GM21786 (cell line): ENCODE measurements at regions not wholly inside any gene's neighbourhood (a gene's known extent, or its start where the extent isn't known, plus 50 kb on each side); places are given as distances from the start of the nearest gene placed in this dataset.

ENCODE experiments used
- ATAC-seq: cut with Tn5 transposase; IDR thresholded peaks from one replicate; pipeline ENCODE4 v1.9.1; 2021; ENCODE audit not compliant: unreplicated experiment

DNA sequence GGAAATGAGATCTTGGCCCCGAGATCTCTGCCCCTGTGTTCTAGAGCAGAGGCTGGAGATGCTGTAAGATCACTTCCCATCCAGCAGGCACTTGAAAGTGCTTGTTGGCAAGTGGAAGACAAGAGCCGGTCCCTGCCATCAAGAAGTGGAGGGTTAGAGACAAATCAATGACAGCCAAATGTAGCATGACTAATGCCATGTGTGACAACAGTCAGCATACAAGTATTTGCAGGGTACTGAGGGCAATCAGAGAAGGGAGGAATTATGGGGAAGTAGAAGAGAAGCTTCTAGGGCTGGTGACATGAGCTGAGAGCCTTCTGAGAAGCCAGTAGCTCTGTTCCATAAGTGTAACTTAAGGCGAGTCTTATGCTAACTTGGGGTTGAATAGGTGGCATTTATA, 58.6 kb downstream of the TMEM17 start:
- no peak for ATAC-seq

DNA sequence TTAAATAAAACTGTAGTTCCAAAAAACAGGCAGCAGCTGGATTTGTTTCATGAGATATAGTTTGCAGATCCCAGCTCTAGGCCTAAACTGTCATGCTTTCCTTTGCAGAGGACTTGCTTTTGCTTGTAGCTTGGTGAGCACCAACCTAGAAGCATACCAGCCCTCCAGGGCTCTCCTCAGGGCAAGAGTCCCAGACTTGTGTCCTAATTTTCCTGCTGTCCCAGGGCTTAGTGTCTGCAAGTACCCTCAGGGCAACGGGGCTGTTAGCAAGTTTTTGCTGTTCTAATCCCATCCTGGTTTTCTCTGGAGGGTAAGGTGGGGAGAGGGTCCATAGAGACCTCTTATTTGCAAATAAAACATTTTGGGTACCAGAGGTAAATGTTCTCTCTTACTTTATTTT, 59.5 kb downstream of the TMEM17 start:
- no peak for ATAC-seq

DNA sequence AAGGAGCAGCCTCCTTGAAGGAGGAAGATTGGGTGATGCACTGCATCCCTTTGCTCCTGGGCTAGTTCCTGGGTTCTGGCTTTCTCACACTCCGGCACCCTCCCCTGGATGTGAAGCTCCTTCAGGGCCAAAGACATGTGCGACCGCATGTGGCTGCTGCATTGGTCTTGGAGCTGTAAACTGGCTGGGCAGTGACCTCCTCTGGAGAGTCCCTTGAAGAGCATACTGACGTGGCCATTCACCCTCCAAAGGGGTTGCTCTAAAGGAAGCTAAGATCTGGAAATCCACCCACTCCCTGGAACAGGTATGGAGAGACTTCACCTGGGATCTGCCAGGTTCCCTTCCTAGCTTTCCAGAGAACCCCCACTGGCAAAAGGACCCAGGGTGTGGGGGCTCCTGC, 62.1 kb downstream of the TMEM17 start:
- ATAC-seq, result no peak

DNA sequence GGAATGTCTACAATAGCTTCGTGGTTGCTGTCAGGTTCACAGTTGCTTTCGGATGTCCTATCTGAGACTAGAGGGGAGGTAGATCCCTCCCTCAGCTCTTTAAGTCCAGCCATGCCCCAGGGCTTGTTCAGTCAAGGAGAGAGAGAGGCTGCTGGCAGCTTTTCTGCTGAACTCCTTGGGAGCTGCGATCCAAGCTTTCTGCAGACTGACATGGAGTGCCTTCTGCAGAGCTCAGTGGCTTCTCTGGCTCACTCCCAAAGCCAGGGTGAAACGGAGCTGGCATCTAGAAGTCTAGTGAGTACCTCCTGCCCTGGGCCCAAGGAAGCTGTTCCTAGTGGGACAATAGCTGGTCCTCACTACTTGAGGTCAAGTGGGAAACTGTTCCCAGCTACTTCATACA, 62.5 kb downstream of the TMEM17 start:
- no peak for ATAC-seq

DNA sequence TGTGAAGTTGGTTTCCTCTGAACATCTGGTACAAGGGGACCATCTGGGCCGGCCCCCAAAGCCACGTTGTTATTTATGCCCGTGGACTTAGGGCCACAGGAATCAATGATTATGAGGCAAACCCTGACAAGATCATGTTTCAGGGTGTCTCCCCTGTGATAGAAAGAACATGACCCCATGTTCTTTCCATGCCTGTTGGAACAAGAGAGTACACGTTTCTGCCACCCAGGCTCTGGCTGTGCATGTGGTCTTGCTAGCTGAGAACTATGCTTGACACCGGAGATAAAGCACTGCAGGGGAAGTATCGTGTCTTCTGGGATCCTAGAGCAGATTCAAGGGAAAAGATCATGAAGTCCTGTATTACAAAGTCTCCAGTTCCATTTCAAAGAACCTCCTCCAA, 64.2 kb downstream of the TMEM17 start:
- ATAC-seq, result no peak

DNA sequence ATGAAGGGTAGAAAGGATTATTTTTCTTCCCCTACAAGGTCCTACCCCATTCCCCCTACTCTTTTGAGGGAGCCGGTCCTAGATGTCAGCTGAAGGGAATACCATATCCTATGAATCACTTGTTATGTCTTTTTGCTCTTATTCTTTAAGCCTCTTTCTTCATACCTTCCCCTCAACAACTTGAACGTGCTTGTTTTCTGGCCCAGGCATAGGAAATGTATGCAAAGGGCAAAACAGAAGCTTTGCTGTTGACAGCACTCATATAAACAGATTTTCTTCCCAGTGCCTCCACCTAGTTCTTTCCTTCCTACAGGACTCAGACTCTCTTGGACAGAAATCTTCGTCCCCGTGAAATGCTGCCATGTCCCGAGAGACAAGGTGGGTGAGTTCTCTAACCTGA, 64.6 kb downstream of the TMEM17 start:
- ATAC-seq, result no peak

DNA sequence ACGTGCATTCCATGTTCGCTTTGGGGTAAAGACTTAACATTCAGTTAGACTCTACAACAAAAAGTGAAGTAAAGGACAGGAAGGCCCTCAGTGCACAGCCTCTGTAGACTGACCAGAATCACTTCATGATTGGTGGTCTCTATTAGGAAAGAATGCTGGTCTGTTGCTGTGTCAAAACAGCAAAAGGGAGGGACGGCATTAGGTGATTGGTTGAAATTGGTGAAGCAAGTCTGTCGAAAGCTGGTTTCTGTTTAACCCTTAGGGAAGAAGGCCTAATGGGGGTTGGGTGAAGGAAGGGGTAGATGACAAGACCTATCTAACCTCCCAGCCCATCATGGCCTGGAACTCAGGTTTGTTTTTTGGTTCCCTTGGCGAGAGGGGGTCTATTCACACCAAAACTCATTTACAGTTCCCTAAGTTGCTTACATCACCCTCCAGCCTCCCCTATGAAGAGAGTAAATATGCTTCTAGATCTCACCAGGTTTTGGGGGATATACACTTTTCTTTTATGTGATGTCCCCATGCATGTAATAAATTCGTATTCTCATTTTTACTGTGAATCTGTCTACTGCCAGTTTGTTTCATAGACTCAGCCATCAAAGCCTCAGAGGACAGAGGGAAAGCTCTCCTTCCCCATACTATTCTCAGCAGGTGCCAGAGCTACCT, 65.6 kb downstream of the TMEM17 start:
- no peak for ATAC-seq

DNA sequence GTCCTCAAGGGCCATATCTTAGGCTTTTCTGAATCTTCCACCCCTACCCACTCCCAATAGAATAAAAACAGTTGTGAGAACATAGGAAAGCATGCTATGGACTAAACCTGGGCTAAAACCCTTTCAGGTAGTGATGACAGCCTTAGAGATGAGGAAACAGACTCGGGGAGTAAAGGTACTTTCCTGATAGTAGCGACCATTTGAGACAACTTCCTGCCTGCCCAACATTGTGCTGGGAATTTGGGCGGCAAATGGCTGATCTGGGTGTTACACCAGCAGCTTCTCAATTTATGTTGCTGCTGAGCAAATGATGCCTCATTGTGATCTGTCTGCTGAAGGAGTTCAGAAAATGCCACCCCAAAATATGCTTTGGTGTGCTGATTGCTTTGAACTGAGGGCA, 66.6 kb downstream of the TMEM17 start:
- ATAC-seq, result no peak

DNA sequence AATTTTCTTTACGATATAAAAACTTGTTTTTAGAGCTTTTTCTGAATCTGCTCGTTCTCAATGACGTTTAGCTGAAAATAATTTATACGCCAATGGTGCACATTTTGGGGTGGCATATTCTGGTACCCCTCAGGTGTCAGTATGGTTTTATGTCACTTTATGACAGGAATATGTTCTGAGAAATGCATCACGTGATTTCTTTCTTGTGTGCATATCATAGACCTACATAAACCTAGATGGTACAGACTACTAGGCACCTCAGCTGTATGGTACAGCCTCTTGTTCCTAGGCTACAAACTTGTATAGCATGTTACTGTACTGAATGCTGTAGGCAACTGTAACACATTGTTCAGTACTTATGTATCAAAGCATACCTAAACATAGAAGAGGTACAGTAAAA, 68.2 kb downstream of the TMEM17 start:
- ATAC-seq, result no peak

DNA sequence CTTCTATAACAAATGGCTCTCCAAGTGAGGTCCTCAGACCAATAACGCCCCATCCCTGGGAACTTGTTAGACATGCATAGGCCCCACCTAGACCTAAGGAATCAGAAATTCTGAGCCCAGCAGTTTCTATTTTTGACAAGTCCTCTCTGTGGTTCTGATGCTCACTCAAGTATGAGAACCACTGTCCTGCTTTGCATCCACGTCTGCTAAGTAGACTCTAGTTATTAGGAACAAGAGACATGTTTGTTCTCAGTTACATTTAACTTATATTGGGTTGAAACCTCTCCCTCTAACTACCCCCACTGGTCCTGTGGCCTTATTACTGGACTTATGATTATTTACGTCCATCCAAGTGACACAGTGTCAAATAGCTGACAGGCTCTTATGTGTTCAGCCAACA, 70.3 kb downstream of the TMEM17 start:
- ATAC-seq, result peak; percentile 92

DNA sequence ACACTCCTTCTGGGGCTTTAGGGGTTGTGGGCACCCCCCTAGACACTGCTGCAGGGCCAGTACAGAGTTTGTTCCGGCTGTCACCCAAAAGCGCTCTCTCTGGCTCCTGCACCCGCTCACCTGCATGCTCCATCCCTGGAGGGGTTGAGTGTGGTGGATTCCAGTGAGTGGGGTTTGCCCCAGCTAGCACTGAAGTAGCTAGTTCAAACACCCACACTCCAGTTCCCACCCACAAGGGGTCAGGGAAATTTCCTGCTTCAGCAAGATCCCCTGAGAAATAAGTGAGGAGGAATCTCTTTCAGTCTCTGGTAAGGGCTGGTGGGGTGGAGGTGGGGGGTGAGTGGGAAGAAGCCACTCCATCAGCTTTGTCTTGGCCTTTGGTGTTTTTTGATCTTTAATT, 73.6 kb downstream of the TMEM17 start:
- no peak for ATAC-seq

DNA sequence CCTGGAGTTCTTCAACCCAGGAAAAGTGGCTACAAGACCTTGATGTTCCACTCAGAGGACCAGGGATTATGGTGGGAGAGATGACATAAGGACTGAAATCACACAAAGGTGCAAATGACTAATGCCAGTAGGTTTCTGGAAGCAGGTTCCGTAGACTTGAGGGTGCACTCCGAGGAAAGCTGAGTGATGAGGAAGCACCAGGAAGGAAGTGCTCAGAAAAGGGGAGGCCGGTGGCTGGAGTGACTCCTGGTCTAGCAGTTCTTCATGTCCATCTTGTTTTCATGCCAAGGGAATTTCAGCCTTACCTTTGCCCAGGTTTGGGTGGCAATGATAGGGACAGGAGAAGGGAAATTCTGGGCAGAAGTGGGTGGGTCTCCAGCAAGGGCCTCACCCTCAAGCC, 74.5 kb downstream of the TMEM17 start:
- no peak for ATAC-seq

DNA sequence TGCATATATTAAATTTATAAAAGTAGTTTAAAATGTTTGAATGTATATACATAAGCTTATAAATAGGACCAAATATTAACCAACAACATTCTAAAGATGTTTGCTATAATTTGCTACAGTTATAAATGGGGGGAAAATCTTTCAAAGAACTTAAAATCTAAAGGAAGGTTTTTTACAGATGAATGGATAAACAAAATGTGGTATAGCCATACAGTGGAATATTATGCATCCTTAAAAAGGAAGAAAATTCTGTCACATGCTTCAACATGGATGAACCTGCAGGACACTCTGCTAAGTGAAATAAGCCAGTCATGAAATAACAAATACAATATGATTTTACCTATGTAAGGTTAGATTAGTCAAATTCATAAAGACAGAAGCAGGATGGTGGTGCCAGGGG, 75.8 kb downstream of the TMEM17 start:
- no peak for ATAC-seq

DNA sequence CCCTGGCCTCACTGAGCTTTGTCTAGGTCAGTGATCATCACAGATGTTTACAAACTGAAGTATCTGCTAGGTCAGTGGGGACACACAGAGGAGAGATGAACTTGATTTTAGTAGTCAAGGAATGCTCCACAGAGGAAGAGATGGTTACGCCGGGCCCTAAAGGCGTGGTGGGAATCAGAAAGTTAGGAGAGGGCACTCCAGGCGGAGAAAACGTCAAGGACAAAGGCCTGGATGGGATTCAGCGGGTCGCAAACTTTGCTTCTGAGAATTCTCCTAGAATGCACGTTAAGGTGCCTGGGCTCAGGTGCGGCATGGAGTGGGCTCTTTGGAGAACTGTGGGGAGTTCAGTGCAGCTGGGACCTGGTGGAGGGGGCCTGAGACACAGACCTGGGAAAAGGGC, 78.8 kb downstream of the TMEM17 start:
- no peak for ATAC-seq

DNA sequence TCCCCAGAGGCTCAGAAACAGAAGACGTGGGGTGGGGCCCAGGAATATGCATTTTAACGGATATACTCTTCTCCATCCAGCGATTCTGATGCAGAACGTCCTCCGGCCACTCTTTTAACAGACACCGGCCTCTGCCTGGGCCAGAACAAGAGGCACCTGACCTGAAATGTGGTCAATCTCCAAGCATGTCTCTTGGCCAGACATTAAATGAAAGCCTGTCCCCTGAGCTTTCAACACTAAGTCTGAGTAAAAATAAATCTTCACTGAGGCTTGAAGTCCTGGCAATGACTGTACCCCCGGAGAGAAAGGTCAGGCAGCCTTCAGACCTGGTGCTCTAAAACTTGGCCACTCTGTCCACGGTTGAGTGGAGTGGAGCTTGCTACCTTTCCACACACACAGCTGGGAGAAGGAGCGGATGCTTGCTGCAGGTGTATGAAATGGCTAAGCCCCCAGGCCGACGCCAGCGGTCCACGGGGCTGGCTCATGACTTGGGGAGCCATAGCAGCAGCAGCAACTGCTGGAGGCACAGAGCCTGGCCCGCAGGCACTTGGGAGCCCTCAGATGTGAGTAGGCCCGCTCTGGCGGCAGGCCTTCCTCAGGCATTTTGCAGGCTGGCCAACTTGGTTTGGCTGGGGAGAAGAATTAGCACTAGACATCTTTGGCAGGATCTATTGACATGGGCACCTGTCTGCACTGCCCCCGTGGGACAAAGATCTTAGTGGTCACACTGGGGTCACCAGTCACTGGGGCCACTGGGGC, 79.7 kb downstream of the TMEM17 start:
- ATAC-seq, result no peak

DNA sequence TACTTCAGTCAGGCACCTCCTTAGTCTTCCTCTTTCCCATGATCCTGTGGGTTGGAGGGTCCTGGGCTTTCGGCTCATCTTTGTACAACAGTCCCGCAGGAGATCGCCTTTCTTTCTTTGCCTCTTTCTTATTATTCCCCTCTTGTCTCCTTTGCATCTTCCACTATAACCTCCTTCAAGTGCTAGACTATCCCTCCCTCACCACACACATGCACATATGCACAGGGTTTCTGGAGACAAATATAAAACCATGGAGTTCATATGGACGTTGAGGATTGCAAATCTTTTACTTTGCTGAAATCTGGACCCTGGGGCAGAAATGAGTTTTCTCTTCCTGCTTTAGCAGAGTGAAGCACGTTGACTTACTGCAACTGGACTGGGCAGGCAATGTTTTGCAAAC, 80.3 kb downstream of the TMEM17 start:
- ATAC-seq, result no peak

DNA sequence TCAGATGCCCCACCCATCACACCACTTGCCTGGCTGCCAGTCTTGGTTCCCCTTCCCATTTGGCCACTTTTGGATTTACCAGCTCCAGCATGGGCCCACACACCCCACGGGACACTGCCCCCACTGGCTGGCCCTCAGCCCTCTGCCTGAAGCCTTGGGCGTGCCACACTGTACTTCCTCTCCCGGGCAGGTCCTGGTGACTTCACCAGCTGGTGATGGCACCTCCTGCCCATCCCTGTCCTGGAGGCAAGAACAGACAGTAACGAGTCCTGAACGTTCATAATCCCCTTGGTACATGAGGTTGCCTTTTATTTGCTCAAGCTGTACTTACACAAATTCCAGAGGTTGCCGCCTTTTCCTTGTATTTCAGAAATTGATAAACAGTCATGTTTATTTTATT, 81.1 kb downstream of the TMEM17 start:
- no peak for ATAC-seq

DNA sequence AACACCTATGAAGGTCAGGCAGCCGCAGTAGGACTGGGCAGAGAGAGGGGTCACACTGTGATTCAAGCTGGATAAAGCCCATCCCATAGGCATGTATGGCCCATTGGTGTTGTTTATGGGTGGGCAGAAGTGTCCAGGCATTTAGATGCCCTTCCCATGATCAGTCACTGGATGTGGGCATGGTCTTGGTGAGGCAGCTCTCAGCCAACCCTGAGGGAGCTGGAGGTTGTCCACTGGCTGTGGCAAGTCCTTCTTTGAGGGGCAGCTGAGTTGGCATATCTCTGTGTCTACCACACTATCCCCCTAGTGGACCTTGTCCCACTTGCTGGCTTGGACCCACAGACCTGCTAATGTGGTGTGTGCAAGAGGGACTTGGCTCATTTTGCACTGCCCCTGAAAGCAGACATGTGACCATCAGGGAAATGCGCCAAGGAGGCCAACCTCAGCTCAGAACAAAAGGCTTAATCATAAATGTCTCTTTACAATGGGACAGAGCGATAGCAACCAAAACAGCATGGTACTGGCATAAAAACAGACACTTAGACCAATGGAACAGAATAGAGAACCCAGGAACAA, 82.0 kb downstream of the TMEM17 start:
- no peak for ATAC-seq

DNA sequence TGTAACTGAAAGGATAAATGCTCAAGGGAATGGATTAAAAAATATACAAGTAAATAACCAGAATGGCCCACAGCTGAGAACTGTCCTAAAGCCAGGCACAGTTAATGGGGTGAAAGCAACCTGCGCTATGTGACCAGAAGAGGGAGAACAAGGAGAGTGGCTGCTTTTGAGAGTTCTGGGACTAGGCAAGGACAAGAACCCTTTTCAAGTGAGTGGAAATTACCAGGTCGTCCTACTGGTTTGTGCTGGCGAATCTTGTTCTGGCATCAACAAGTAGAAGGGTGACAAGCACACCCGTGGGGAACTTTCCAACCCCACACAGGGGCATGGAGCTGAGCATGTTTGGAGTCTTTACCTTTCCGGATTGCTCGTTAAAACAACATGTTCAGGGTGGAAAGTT, 82.8 kb downstream of the TMEM17 start:
- no peak for ATAC-seq

DNA sequence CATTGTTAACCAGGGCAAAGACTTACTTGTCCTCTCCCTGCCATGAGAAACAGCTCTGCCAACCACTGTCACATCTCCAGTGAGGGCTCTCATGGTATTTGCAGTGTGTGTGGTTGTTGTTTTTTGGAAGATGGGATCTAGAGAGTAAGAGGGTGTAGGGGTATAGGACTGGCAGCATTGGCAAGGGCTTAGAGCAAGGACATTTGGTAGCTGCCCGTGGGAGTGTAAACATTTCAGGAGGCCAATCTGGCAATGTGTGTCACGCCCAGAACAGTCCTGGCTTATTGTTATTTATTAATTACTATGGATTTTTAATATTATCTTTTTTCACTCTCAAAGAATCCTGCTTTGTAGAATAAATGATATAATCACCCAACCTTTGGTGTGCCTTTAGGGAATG, 90.5 kb downstream of the TMEM17 start:
- no peak for ATAC-seq

DNA sequence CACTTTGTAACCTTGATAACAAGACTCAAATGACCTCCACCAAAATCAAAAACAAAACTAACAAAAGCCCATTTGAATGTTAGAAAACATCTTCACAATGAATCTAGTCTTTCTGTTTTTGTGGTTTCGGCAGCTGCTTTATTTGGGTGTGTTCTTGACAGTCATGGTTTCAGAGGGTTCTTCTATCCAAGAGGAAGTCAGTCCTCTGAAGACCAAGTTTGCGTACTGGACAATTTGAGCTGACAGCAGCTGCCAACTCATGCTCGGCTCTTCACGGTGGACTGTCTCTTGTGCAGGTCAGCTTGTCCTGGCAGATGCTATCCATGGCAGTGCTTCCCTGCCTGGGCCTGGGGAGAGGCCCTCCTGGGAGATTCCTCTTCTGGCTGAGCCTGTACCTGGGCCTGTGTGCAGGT, 91.0 kb downstream of the TMEM17 start:
- ATAC-seq, result peak; percentile 75

DNA sequence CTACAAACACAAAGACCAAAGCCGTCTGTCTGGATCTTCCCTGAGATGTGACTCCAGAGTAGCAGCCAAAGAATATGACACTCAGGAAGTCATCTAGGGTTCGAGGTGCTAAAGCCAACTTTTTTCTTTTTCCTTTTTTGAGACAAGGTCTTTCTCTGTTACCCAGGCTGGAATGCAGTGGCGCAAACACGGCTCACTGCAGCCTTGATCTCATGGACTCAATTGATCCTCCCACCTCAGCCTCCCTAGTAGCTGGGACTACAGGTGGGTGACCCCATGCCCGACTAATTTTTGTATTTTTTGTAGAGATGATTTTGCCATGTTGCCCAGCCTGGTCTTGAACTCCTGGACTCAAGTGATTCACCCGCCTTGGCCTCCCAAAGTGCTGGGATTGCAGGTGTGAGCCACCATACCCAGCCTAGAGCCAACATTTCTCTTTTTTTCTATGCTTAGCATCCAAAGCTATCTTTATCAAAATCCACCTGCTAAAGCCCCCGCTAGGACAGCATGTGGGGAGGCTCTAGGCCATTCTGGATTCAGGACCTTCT, 92.8 kb downstream of the TMEM17 start:
- ATAC-seq, result no peak
